Upper lobe of left lung (tissue), 6 donors: ENCODE measurements at regions not wholly inside any gene's neighbourhood (a gene's known extent, or its start where the extent isn't known, plus 50 kb on each side); places are given as distances from the start of the nearest gene placed in this dataset.
A peak's percentile ranks its signal among the peaks of the same experiment; 100 is the strongest.

ENCODE experiments used
- ATAC-seq, 2 donors: fragments of 200-7000 bp; cut with Tn5 transposase; one replicate each; pipeline ENCODE4 v1.9.1; 2022; ENCODE audit warnings: mild to moderate bottlenecking in 2 of 2, moderate library complexity in 2 of 2; ENCODE audit not compliant: low FRiP score in 2 of 2
- DNase-seq, 2 donors: peaks; one replicate each; pipeline ENCODE4 v3.0.0-alpha.2; 2019 to 2020
- H3K27ac ChIP-seq, 4 donors: fragments of 200-600 bp; sonication (generic); one replicate each; pipeline ENCODE4 v1.5.1; 2016 to 2019
- H3K27me3 ChIP-seq, 4 donors: fragments of 200-600 bp; sonication (generic); one replicate each; pipeline ENCODE4 v1.5.1; 2017 to 2019
- H3K36me3 ChIP-seq, 4 donors: fragments of 200-600 bp; sonication (generic); one replicate each; pipeline ENCODE4 v1.5.1; 2016 to 2019
- H3K4me1 ChIP-seq, 4 donors: fragments of 200-600 bp; sonication (generic); one replicate each; pipeline ENCODE4 v1.5.1; 2018 to 2019
- H3K4me3 ChIP-seq, 4 donors: fragments of 200-600 bp; sonication (generic); one replicate each; pipeline ENCODE4 v1.5.1; 2017 to 2019; ENCODE audit warnings: mild to moderate bottlenecking in 2 of 4, moderate library complexity in 1 of 4
- H3K9me3 ChIP-seq, 4 donors: fragments of 200-600 bp; sonication (generic); one replicate each; pipeline ENCODE4 v1.5.1; 2018 to 2019
- EP300 ChIP-seq, 4 donors: sonication (generic); formaldehyde crosslinking; IDR thresholded peaks; one replicate each; pipeline ENCODE4 v1.5.1; 2017; ENCODE audit warnings: antibody characterized with exemption in 4 of 4, control low read depth in 2 of 4
- POLR2A ChIP-seq, 4 donors: fragments of 450-650 bp; IDR thresholded peaks; one replicate each; pipeline ENCODE4 v1.5.1; 2016 to 2017; ENCODE audit warnings: antibody characterized with exemption in 4 of 4, mild to moderate bottlenecking in 2 of 4
- POLR2AphosphoS5 ChIP-seq, 2 donors: sonication (generic); formaldehyde crosslinking; IDR thresholded peaks; one replicate each; pipeline ENCODE4 v1.5.1; 2017; ENCODE audit warnings: antibody characterized with exemption in 2 of 2
- WGBS, 2 donors: methylation state at CpG; one replicate each; pipeline ENCODE4 v1.1.5; 2017 to 2018; 5-methylcytosine and 5-hydroxymethylcytosine counted together
- TF ChIP-seq, protein P1 (sequence below), 6 experiments: fragments of 450-650 bp in 4 of 6; fragments of 200-600 bp in 2 of 6; sonication (generic) in 2 of 6; IDR thresholded peaks; one replicate each; pipeline ENCODE4 v1.5.1; 2016 to 2019; ENCODE audit warnings: antibody characterized with exemption in 6 of 6
- donor health status: DM: no; HTN: no; CAD: no; lungs with moderate emphysema.
- donor health status: DM: no; HTN: yes; CAD: no; lungs with severe emphysema.

GRCh38 chr4:103484521-103484920 is 235.3 kb downstream of the TACR3 start:
- Histone ChIP-seq H3K27me3 (no peaks in the 10 kb centered on the region), H3K4me3 (no peak overlapping the region), H3K27ac (no peak overlapping the region), H3K9me3 (no peaks in the 10 kb centered on the region), H3K4me1 (no peaks in the 10 kb centered on the region), H3K36me3 (no peaks in the 10 kb centered on the region)
- 74 to 78% methylated on average over 3 of the region's 3 CpGs for WGBS, 2 donors
- TF ChIP-seq EP300 (IDR thresholded peaks at IDR 0.05) (no peak), POLR2AphosphoS5 (IDR thresholded peaks at IDR 0.05) (no peak), POLR2A (IDR thresholded peaks at IDR 0.05) (no peak)
- TF ChIP-seq, protein P1, sequence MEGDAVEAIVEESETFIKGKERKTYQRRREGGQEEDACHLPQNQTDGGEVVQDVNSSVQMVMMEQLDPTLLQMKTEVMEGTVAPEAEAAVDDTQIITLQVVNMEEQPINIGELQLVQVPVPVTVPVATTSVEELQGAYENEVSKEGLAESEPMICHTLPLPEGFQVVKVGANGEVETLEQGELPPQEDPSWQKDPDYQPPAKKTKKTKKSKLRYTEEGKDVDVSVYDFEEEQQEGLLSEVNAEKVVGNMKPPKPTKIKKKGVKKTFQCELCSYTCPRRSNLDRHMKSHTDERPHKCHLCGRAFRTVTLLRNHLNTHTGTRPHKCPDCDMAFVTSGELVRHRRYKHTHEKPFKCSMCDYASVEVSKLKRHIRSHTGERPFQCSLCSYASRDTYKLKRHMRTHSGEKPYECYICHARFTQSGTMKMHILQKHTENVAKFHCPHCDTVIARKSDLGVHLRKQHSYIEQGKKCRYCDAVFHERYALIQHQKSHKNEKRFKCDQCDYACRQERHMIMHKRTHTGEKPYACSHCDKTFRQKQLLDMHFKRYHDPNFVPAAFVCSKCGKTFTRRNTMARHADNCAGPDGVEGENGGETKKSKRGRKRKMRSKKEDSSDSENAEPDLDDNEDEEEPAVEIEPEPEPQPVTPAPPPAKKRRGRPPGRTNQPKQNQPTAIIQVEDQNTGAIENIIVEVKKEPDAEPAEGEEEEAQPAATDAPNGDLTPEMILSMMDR (IDR thresholded peaks at IDR 0.05): no peak
- ATAC-seq (no peak), DNase-seq (no peak)

- peak in 1 of 2 donors; percentile 12 for DNase-seq
- 94 to 95% methylated on average over 2 of the region's 2 CpGs for WGBS, 2 donors
- Histone ChIP-seq H3K27me3 (no peaks in the 10 kb centered on the region), H3K36me3 (no peaks in the 10 kb centered on the region), H3K9me3 (no peaks in the 10 kb centered on the region), H3K27ac (no peak overlapping the region), H3K4me1 (no peaks in the 10 kb centered on the region), H3K4me3 (no peak overlapping the region)
- no peak for TF ChIP-seq POLR2AphosphoS5 (IDR thresholded peaks at IDR 0.05)
- TF ChIP-seq POLR2A (IDR thresholded peaks at IDR 0.05): no peak
- TF ChIP-seq, protein P1 (IDR thresholded peaks at IDR 0.05): no peak
- TF ChIP-seq EP300 (IDR thresholded peaks at IDR 0.05): no peak
- ATAC-seq: peak in 1 of 2 donors; percentile 31
These were observed 236.9 kb downstream of the TACR3 start for GRCh38 chr4:103482893-103483292.

- WGBS, 2 donors: 46 to 52% methylated on average over 3 of the region's 3 CpGs
- no peak for ATAC-seq
- no peak overlapping the region for H3K4me3 ChIP-seq
- no peaks in the 10 kb centered on the region for H3K9me3 ChIP-seq
- H3K27ac ChIP-seq: no peak overlapping the region
- DNase-seq: no peak
- H3K36me3 ChIP-seq: no peaks in the 10 kb centered on the region
- no peaks in the 10 kb centered on the region for H3K4me1 ChIP-seq
- TF ChIP-seq, protein P1 (IDR thresholded peaks at IDR 0.05): no peak
- TF ChIP-seq POLR2AphosphoS5 (IDR thresholded peaks at IDR 0.05) (no peak), EP300 (IDR thresholded peaks at IDR 0.05) (no peak), POLR2A (IDR thresholded peaks at IDR 0.05) (no peak)
- H3K27me3 ChIP-seq: no peaks in the 10 kb centered on the region
These were observed 237.3 kb downstream of the TACR3 start for GRCh38 chr4:103482471-103482870.

DNA sequence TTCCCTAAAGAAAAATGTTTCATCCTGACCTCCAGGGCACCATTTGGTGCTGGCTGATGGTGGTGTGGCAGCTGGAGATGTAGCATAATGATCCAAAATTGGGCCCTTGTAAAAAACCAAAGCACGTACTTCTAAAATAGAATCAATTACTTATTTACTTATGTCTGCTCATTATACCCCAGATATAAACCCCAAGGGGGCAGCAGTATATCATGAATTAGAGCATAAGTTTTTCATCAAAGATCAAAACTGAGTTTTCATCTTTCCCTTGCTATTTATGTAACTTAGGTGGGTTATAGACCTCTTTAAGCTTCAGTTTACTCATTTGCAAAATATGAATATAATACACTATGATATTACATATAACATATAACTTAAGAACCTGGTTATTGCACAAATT is 241.1 kb downstream of the TACR3 start:
- no peaks in the 10 kb centered on the region for H3K4me1 ChIP-seq
- DNase-seq (no peak), ATAC-seq (no peak)
- no peaks in the 10 kb centered on the region for H3K27me3 ChIP-seq
- H3K36me3 ChIP-seq: no peaks in the 10 kb centered on the region
- no peak overlapping the region for H3K4me3 ChIP-seq
- WGBS, 2 donors: 54 to 71% methylated on average over 1 of the region's 1 CpG
- no peak overlapping the region for H3K27ac ChIP-seq
- TF ChIP-seq, protein P1 (IDR thresholded peaks at IDR 0.05): no peak
- no peak for TF ChIP-seq EP300 (IDR thresholded peaks at IDR 0.05)
- no peak for TF ChIP-seq POLR2AphosphoS5 (IDR thresholded peaks at IDR 0.05)
- no peak for TF ChIP-seq POLR2A (IDR thresholded peaks at IDR 0.05)
- H3K9me3 ChIP-seq: no peaks in the 10 kb centered on the region

DNA sequence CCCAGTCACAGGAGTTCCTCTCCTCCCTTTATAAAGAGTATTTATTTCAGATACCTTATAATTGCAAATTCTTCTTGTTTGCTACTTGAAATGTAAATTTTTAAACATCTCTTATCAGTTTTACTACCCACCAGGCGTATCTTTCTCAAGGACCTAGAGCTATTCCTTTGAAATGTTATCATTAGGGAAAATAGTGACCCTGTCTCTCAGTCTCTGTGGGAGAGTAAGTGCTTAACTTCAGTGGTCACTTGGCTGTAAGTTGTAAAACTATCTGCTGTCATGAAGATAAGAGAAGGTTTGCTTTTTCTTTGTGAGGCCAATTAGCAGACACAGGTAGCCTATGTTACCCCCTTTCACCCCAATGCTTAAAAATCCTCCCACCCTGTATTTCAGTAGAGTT is 241.6 kb downstream of the TACR3 start:
- no peak for TF ChIP-seq EP300 (IDR thresholded peaks at IDR 0.05)
- TF ChIP-seq POLR2AphosphoS5 (IDR thresholded peaks at IDR 0.05): no peak
- TF ChIP-seq, protein P1 (IDR thresholded peaks at IDR 0.05): no peak
- no peak for TF ChIP-seq POLR2A (IDR thresholded peaks at IDR 0.05)
- Histone ChIP-seq H3K27ac (no peak overlapping the region), H3K4me3 (no peak overlapping the region), H3K9me3 (no peaks in the 10 kb centered on the region), H3K4me1 (no peaks in the 10 kb centered on the region), H3K27me3 (no peaks in the 10 kb centered on the region), H3K36me3 (no peaks in the 10 kb centered on the region)
- WGBS, 2 donors: 66 to 80% methylated on average over 1 of the region's 1 CpG
- ATAC-seq (no peak), DNase-seq (no peak)
